ENCODE measurements at regions not wholly inside any gene's neighbourhood (a gene's known extent, or its start where the extent isn't known, plus 50 kb on each side); places are given as distances from the start of the nearest gene placed in this dataset.

DNA sequence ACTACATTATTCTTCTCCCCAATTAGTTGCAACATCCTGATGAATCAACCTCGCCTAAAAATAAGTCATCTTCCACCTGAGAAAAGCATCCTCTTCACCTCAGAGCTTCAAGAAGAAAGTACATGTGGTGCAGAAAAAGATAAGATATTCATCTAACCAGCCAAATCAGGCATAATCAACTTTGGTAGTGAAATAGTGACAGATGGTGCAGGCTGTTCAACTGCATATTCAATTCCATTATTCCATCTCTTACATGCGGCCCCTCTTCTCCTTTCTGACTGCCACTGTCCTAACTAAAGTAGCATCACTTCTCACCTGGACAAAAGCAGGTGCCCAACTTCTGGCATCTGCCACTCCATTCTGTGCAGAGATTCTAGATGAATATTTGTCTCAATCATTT lies 148.4 kb upstream of the STEAP1 start:
- Histone ChIP-seq H3K9me3 (no peaks in the 10 kb centered on the region), H3K36me3 (no peaks in the 10 kb centered on the region), H3K4me1 (replicated peaks) (no peaks in the 10 kb centered on the region), H3K4me3 (no peak overlapping the region), H3K27ac (no peak overlapping the region), H3K27me3 (replicated peaks; ENCODE audit: insufficient read depth) (no peaks in the 10 kb centered on the region)
- DNase-seq (ENCODE audit: low spot score) = no peak
- TF ChIP-seq, protein P1, sequence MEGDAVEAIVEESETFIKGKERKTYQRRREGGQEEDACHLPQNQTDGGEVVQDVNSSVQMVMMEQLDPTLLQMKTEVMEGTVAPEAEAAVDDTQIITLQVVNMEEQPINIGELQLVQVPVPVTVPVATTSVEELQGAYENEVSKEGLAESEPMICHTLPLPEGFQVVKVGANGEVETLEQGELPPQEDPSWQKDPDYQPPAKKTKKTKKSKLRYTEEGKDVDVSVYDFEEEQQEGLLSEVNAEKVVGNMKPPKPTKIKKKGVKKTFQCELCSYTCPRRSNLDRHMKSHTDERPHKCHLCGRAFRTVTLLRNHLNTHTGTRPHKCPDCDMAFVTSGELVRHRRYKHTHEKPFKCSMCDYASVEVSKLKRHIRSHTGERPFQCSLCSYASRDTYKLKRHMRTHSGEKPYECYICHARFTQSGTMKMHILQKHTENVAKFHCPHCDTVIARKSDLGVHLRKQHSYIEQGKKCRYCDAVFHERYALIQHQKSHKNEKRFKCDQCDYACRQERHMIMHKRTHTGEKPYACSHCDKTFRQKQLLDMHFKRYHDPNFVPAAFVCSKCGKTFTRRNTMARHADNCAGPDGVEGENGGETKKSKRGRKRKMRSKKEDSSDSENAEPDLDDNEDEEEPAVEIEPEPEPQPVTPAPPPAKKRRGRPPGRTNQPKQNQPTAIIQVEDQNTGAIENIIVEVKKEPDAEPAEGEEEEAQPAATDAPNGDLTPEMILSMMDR (IDR thresholded peaks at IDR 0.05) = no peak
- TF ChIP-seq POLR2AphosphoS5 (IDR thresholded peaks at IDR 0.05) (no peak), POLR2A (IDR thresholded peaks at IDR 0.05) (no peak)
- WGBS = 90% methylated on average over 2 of the region's 2 CpGs
- intact Hi-C loops (cut with DNase I) = no loop called here

DNA sequence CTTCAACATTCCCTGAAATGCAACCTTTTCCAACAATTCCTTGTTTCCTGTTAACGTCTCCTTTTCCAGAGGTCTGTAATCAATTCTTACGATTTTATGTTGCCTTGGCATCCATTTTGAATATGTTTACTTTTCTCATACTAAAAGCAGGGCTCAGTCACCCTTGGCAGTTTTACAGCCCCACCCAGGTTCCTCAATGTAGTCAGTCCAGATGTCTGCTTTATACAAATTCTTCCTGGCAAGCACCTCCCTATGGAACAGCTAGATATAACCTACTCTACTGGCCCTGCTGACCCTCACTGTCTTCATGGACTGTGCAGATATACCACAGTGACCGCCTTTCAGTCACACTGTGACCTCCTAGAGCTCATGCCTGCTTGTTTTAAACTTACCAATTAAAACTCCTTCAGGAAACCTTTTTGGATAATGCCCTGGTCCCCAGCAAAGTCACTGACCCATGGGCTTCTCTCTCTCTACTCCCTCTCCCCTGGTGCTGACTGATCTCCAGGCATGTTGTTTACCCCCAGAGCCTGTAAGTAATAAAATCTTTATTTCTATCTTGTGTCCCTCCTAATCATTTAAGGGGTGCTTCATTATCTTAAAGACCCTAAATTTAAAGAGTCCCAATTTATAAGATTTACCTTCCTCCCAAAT lies 147.1 kb upstream of the STEAP1 start:
- Histone ChIP-seq H3K4me1 (replicated peaks) (no peaks in the 10 kb centered on the region), H3K9me3 (no peaks in the 10 kb centered on the region), H3K36me3 (no peaks in the 10 kb centered on the region), H3K4me3 (no peak overlapping the region), H3K27me3 (replicated peaks; ENCODE audit: insufficient read depth) (no peaks in the 10 kb centered on the region), H3K27ac (no peak overlapping the region)
- intact Hi-C loops (cut with DNase I) = no loop called here
- 37% methylated on average over 3 of the region's 3 CpGs for WGBS
- no peak for DNase-seq (ENCODE audit: low spot score)
- TF ChIP-seq, protein P1 (IDR thresholded peaks at IDR 0.05) = no peak
- TF ChIP-seq POLR2AphosphoS5 (IDR thresholded peaks at IDR 0.05) (no peak), POLR2A (IDR thresholded peaks at IDR 0.05) (no peak)

DNA sequence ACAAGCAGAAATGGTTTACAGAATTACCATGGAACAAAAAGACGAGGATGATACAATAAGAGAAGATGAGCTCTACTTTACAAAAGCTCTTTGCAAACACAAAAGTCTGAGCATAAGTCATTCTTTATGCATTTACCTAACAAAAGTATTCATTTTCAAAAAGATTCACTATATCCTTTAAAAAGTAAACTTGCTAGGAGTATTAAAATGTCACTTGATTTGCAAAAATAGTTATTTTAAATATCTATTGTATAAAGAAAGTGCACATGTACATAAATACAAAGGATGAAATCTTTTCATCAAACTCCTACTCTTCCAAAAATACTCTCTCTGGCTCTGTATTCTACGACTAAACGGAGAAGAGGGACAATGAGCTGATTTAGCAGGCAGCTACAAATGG lies 146.4 kb upstream of the STEAP1 start:
- H3K9me3 ChIP-seq = no peaks in the 10 kb centered on the region
- TF ChIP-seq POLR2AphosphoS5 (IDR thresholded peaks at IDR 0.05) (no peak), POLR2A (IDR thresholded peaks at IDR 0.05) (no peak)
- TF ChIP-seq, protein P1 (IDR thresholded peaks at IDR 0.05) = no peak
- H3K27ac ChIP-seq = no peak overlapping the region
- WGBS = 48% methylated on average over 3 of the region's 3 CpGs
- no peaks in the 10 kb centered on the region for H3K27me3 ChIP-seq (replicated peaks; ENCODE audit: insufficient read depth)
- intact Hi-C loops (cut with DNase I) = no loop called here
- H3K4me1 ChIP-seq (replicated peaks) = no peaks in the 10 kb centered on the region
- no peak overlapping the region for H3K4me3 ChIP-seq
- DNase-seq (ENCODE audit: low spot score) = no peak
- H3K36me3 ChIP-seq = no peaks in the 10 kb centered on the region

DNA sequence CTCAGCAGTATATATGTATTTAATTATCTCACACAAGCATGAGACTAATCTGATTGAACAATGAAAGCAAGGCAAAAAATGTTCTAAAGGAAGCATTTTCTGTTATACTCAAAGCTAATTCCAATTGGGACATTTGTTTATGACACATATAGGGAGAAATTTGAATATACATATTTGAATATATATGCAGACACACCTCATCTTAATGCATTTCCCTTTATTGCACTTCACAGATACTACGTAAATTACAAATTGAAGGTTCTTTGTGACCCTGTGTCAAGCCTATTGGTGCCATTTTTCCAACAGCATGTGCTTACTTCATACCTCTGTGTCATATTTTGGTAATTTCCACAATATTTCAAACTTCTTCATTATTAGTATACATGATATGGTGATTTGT lies 132.1 kb upstream of the STEAP1 start:
- intact Hi-C loops (cut with DNase I) = no loop called here
- Histone ChIP-seq H3K27ac (no peak overlapping the region), H3K4me1 (replicated peaks) (no peaks in the 10 kb centered on the region), H3K36me3 (no peaks in the 10 kb centered on the region), H3K9me3 (no peaks in the 10 kb centered on the region), H3K27me3 (replicated peaks; ENCODE audit: insufficient read depth) (no peaks in the 10 kb centered on the region), H3K4me3 (no peak overlapping the region)
- TF ChIP-seq, protein P1 (IDR thresholded peaks at IDR 0.05) = no peak
- TF ChIP-seq POLR2A (IDR thresholded peaks at IDR 0.05) (no peak), POLR2AphosphoS5 (IDR thresholded peaks at IDR 0.05) (no peak)
- 95% methylated on average over 1 of the region's 1 CpG for WGBS
- no peak for DNase-seq (ENCODE audit: low spot score)

DNA sequence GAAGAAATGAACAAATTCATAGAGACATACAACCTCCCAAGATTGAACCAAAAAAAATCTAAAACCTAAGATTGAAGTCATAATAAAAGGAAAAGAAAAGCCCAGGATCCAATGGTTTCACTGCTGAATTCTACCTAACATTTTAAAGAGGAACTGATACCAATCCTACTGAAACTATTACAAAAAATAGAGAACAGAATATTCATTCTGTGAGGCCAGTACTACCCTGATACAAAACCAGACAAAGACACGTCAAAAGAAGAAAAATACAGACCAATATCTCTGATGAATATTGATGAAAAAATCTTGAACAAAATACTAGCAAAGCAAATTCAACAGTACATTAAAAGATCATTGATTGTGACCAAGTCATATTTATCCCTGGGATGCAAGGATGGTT lies 128.5 kb upstream of the STEAP1 start:
- Histone ChIP-seq H3K9me3 (no peaks in the 10 kb centered on the region), H3K4me1 (replicated peaks) (no peaks in the 10 kb centered on the region), H3K27me3 (replicated peaks; ENCODE audit: insufficient read depth) (no peaks in the 10 kb centered on the region), H3K4me3 (no peak overlapping the region), H3K27ac (no peak overlapping the region), H3K36me3 (no peaks in the 10 kb centered on the region)
- DNase-seq (ENCODE audit: low spot score) = no peak
- WGBS = 78% methylated on average over 1 of the region's 1 CpG
- intact Hi-C loops (cut with DNase I) = no loop called here
- TF ChIP-seq, protein P1 (IDR thresholded peaks at IDR 0.05) = no peak

All from prostate gland (tissue), 2 donors.